ENCODE measurements at regions not wholly inside any gene's neighbourhood (a gene's known extent, or its start where the extent isn't known, plus 50 kb on each side); places are given as distances from the start of the nearest gene placed in this dataset.

- H2AFZ ChIP-seq (ENCODE audit: insufficient read depth, low read length, poor library complexity), result no peak overlapping the region
- H4K12ac ChIP-seq (ENCODE audit: low read depth, low read length), result no peak overlapping the region
- H3K18ac ChIP-seq (ENCODE audit: low read length), result no peak overlapping the region
- H3K4me1 ChIP-seq (ENCODE audit: control insufficient read depth in 1 of 2, insufficient read depth in 2 of 2, low read length in 2 of 2), result peaks cover 15 to 16% of the 10 kb centered on the region in 2 experiments
- H3K27me3 ChIP-seq (ENCODE audit: insufficient read depth, low read length), result no peaks in the 10 kb centered on the region
- peaks cover 9% of the 10 kb centered on the region for H3K79me1 ChIP-seq (ENCODE audit: low read length)
- no peak overlapping the region for H2BK5ac ChIP-seq (ENCODE audit: low read depth, low read length, poor library complexity)
- no peak overlapping the region for H2AK5ac ChIP-seq (ENCODE audit: low read length)
- H3K14ac ChIP-seq (ENCODE audit: low read length), result no peak overlapping the region
- no peak overlapping the region for H3K27ac ChIP-seq (ENCODE audit: low read depth, low read length)
- no peaks in the 10 kb centered on the region for H3K9me3 ChIP-seq (ENCODE audit: insufficient read depth, low read depth, low read length)
- H2BK120ac ChIP-seq (ENCODE audit: insufficient read depth, low read length, poor library complexity), result no peak overlapping the region
- no CpG with 5 or more reads among the region's 2 CpGs for WGBS (ENCODE audit: extremely low coverage, insufficient coverage, insufficient read length)
- no peak overlapping the region for H3K4me3 ChIP-seq (ENCODE audit: low read depth, low read length)
- DNase-seq, result no peak
- H4K8ac ChIP-seq (ENCODE audit: low read depth, low read length), result no peak overlapping the region
- H3K4ac ChIP-seq (ENCODE audit: low read depth, low read length), result no peak overlapping the region
- no peak overlapping the region for H3K9ac ChIP-seq (ENCODE audit: low read length)
- no peak overlapping the region for H4K91ac ChIP-seq (ENCODE audit: low read depth, low read length)
- no peak overlapping the region for H3K23ac ChIP-seq (ENCODE audit: low read length)
- H3K79me2 ChIP-seq (ENCODE audit: control insufficient read depth, insufficient read depth, low read length, poor library complexity), result no peaks in the 10 kb centered on the region
- no peak overlapping the region for H2BK12ac ChIP-seq (ENCODE audit: low read length)
- no peak overlapping the region for H3K4me2 ChIP-seq (ENCODE audit: low read length)
- no peaks in the 10 kb centered on the region for H3K36me3 ChIP-seq (ENCODE audit: control insufficient read depth in 1 of 2, insufficient read depth in 2 of 2, low read length in 2 of 2)
Observed at GRCh38 chr1:58933599-58933926, 149.7 kb upstream of the JUN start.

GRCh38 chr1:58934706-58935105, 150.9 kb upstream of the JUN start:
- Histone ChIP-seq H2BK120ac (ENCODE audit: insufficient read depth, low read length, poor library complexity) (no peak overlapping the region), H3K79me2 (ENCODE audit: control insufficient read depth, insufficient read depth, low read length, poor library complexity) (no peaks in the 10 kb centered on the region), H3K14ac (ENCODE audit: low read length) (no peak overlapping the region), H3K27me3 (ENCODE audit: insufficient read depth, low read length) (no peaks in the 10 kb centered on the region), H2BK5ac (ENCODE audit: low read depth, low read length, poor library complexity) (no peak overlapping the region), H3K4ac (ENCODE audit: low read depth, low read length) (no peak overlapping the region), H3K4me2 (ENCODE audit: low read length) (no peak overlapping the region), H4K91ac (ENCODE audit: low read depth, low read length) (no peak overlapping the region), H2AFZ (ENCODE audit: insufficient read depth, low read length, poor library complexity) (no peak overlapping the region), H3K79me1 (ENCODE audit: low read length) (peaks cover 7% of the 10 kb centered on the region), H2AK5ac (ENCODE audit: low read length) (no peak overlapping the region), H3K36me3 (ENCODE audit: control insufficient read depth in 1 of 2, insufficient read depth in 2 of 2, low read length in 2 of 2) (no peaks in the 10 kb centered on the region), H3K23ac (ENCODE audit: low read length) (no peak overlapping the region), H4K8ac (ENCODE audit: low read depth, low read length) (no peak overlapping the region), H3K9me3 (ENCODE audit: insufficient read depth, low read depth, low read length) (no peaks in the 10 kb centered on the region), H2BK12ac (ENCODE audit: low read length) (no peak overlapping the region), H3K27ac (ENCODE audit: low read depth, low read length) (no peak overlapping the region), H3K9ac (ENCODE audit: low read length) (no peak overlapping the region), H3K18ac (ENCODE audit: low read length) (no peak overlapping the region), H4K12ac (ENCODE audit: low read depth, low read length) (no peak overlapping the region), H3K4me3 (ENCODE audit: low read depth, low read length) (no peak overlapping the region), H3K4me1 (ENCODE audit: control insufficient read depth in 1 of 2, insufficient read depth in 2 of 2, low read length in 2 of 2) (peaks cover 7 to 8% of the 10 kb centered on the region in 2 experiments)
- WGBS (ENCODE audit: extremely low coverage, insufficient coverage, insufficient read length), result no CpG with 5 or more reads among the region's 3 CpGs
- no peak for DNase-seq

- H3K4me3 ChIP-seq (ENCODE audit: low read depth, low read length), result no peak overlapping the region
Observed at GRCh38 chr1:58936973-58937372, 153.1 kb upstream of the JUN start.

GRCh38 chr1:58939146-58939545, 155.3 kb upstream of the JUN start:
- Histone ChIP-seq H3K79me2 (ENCODE audit: control insufficient read depth, insufficient read depth, low read length, poor library complexity) (no peaks in the 10 kb centered on the region), H3K4me1 (ENCODE audit: control insufficient read depth in 1 of 2, insufficient read depth in 2 of 2, low read length in 2 of 2) (no peaks in the 10 kb centered on the region), H3K18ac (ENCODE audit: low read length) (no peak overlapping the region), H3K27me3 (ENCODE audit: insufficient read depth, low read length) (no peaks in the 10 kb centered on the region), H4K8ac (ENCODE audit: low read depth, low read length) (no peak overlapping the region), H3K4me3 (ENCODE audit: low read depth, low read length) (no peak overlapping the region), H3K9ac (ENCODE audit: low read length) (no peak overlapping the region), H3K9me3 (ENCODE audit: insufficient read depth, low read depth, low read length) (no peaks in the 10 kb centered on the region), H2BK12ac (ENCODE audit: low read length) (no peak overlapping the region), H3K23ac (ENCODE audit: low read length) (no peak overlapping the region), H3K27ac (ENCODE audit: low read depth, low read length) (no peak overlapping the region), H3K36me3 (ENCODE audit: control insufficient read depth in 1 of 2, insufficient read depth in 2 of 2, low read length in 2 of 2) (no peaks in the 10 kb centered on the region), H3K4ac (ENCODE audit: low read depth, low read length) (no peak overlapping the region), H4K91ac (ENCODE audit: low read depth, low read length) (no peak overlapping the region), H2BK5ac (ENCODE audit: low read depth, low read length, poor library complexity) (no peak overlapping the region), H3K4me2 (ENCODE audit: low read length) (no peak overlapping the region), H4K12ac (ENCODE audit: low read depth, low read length) (no peak overlapping the region), H3K79me1 (ENCODE audit: low read length) (no peaks in the 10 kb centered on the region), H3K14ac (ENCODE audit: low read length) (no peak overlapping the region), H2AK5ac (ENCODE audit: low read length) (no peak overlapping the region), H2AFZ (ENCODE audit: insufficient read depth, low read length, poor library complexity) (no peak overlapping the region), H2BK120ac (ENCODE audit: insufficient read depth, low read length, poor library complexity) (no peak overlapping the region)
- peak in 1 of 2 donors; percentile 40 for DNase-seq
- no CpG with 5 or more reads among the region's 2 CpGs for WGBS (ENCODE audit: extremely low coverage, insufficient coverage, insufficient read length)

More at GRCh38 chr1:58936973-58937372, 153.1 kb upstream of the JUN start:
- Histone ChIP-seq H3K79me2 (ENCODE audit: control insufficient read depth, insufficient read depth, low read length, poor library complexity) (no peaks in the 10 kb centered on the region), H3K4ac (ENCODE audit: low read depth, low read length) (no peak overlapping the region), H3K4me2 (ENCODE audit: low read length) (no peak overlapping the region), H4K91ac (ENCODE audit: low read depth, low read length) (no peak overlapping the region), H2AK5ac (ENCODE audit: low read length) (no peak overlapping the region), H2AFZ (ENCODE audit: insufficient read depth, low read length, poor library complexity) (no peak overlapping the region), H3K14ac (ENCODE audit: low read length) (no peak overlapping the region), H4K8ac (ENCODE audit: low read depth, low read length) (no peak overlapping the region), H3K18ac (ENCODE audit: low read length) (no peak overlapping the region), H4K12ac (ENCODE audit: low read depth, low read length) (no peak overlapping the region), H3K27me3 (ENCODE audit: insufficient read depth, low read length) (no peaks in the 10 kb centered on the region), H3K23ac (ENCODE audit: low read length) (no peak overlapping the region), H3K9ac (ENCODE audit: low read length) (no peak overlapping the region), H3K9me3 (ENCODE audit: insufficient read depth, low read depth, low read length) (no peaks in the 10 kb centered on the region), H3K79me1 (ENCODE audit: low read length) (peaks cover 3% of the 10 kb centered on the region), H2BK120ac (ENCODE audit: insufficient read depth, low read length, poor library complexity) (no peak overlapping the region), H2BK12ac (ENCODE audit: low read length) (peak overlapping the region; percentile 30), H3K4me1 (ENCODE audit: control insufficient read depth in 1 of 2, insufficient read depth in 2 of 2, low read length in 2 of 2) (peaks cover 3 to 4% of the 10 kb centered on the region in 2 experiments), H3K36me3 (ENCODE audit: control insufficient read depth in 1 of 2, insufficient read depth in 2 of 2, low read length in 2 of 2) (no peaks in the 10 kb centered on the region), H3K27ac (ENCODE audit: low read depth, low read length) (no peak overlapping the region), H2BK5ac (ENCODE audit: low read depth, low read length, poor library complexity) (no peak overlapping the region)
- DNase-seq, result no peak
- WGBS (ENCODE audit: extremely low coverage, insufficient coverage, insufficient read length), result no CpG with 5 or more reads among the region's 2 CpGs

Measured in trophoblast cell (in vitro differentiated cells and primary cell).